Effector memory CD4-positive, alpha-beta T cell (primary cell): ENCODE measurements at regions not wholly inside any gene's neighbourhood (a gene's known extent, or its start where the extent isn't known, plus 50 kb on each side); places are given as distances from the start of the nearest gene placed in this dataset.

ENCODE experiments used
- DNase-seq, 3 donors: peaks; one replicate each; pipeline ENCODE4 v3.0.0-alpha.2; 2020
- H3K27ac ChIP-seq: 2 replicates; pipeline ENCODE4 v1.7.0; 2013; ENCODE audit warnings: mild to moderate bottlenecking, low read length, moderate library complexity; ENCODE audit not compliant: insufficient read depth, poor library complexity, severe bottlenecking
- H3K27me3 ChIP-seq: replicated peaks from 2 replicates; pipeline ENCODE4 v1.7.0; 2013; ENCODE audit warnings: mild to moderate bottlenecking, low read length; ENCODE audit not compliant: insufficient read depth, control insufficient read depth, poor library complexity, severe bottlenecking
- H3K36me3 ChIP-seq: 2 replicates; pipeline ENCODE4 v1.7.0; 2013; ENCODE audit warnings: mild to moderate bottlenecking, low read length, moderate library complexity; ENCODE audit not compliant: control insufficient read depth, insufficient read depth
- H3K4me1 ChIP-seq: 2 replicates; pipeline ENCODE4 v1.7.0; 2013; ENCODE audit warnings: low read length, mild to moderate bottlenecking; ENCODE audit not compliant: control insufficient read depth, insufficient read depth, poor library complexity, severe bottlenecking
- H3K4me3 ChIP-seq: 2 replicates; pipeline ENCODE4 v1.7.0; 2013; ENCODE audit warnings: low read length, low read depth, mild to moderate bottlenecking; ENCODE audit not compliant: insufficient read depth, poor library complexity, severe bottlenecking
- H3K9me3 ChIP-seq: 2 replicates; pipeline ENCODE4 v1.7.0; 2013; ENCODE audit warnings: mild to moderate bottlenecking, low read length, moderate library complexity; ENCODE audit not compliant: control insufficient read depth

DNA sequence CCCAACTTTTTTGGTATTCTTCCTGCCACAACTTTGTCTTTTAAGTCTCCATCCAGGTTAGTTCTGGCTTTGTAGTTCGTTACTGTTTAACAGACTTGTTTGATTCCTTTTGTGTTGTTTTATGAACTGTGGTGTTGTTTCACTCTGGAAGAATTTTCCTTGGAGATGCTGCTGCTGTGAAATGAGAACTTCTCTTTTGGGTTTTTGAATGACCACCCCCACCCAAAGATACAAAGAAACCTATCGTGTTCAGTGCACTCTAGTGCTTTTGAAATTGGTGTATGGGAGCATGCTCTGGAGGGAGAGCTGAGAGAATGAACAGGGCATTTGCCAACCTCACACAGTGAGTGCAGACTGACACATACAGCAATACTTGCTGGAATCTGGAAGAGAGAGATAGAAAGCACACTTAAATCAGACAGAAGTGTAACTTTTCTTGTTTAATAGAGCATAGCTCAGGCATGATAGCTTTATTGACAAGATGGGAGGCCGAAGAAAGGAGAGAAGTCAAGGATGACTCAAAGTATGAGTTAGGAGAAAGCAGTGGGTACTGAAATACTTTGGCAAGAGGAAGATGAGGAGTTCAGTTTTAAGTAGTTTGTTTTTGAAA, 293.1 kb downstream of the SOX4 start:
- Histone ChIP-seq H3K27me3 (no peaks in the 10 kb centered on the region), H3K27ac (no peak overlapping the region), H3K4me1 (no peaks in the 10 kb centered on the region), H3K9me3 (no peaks in the 10 kb centered on the region), H3K4me3 (no peak overlapping the region), H3K36me3 (no peaks in the 10 kb centered on the region)
- DNase-seq: no peak

DNA sequence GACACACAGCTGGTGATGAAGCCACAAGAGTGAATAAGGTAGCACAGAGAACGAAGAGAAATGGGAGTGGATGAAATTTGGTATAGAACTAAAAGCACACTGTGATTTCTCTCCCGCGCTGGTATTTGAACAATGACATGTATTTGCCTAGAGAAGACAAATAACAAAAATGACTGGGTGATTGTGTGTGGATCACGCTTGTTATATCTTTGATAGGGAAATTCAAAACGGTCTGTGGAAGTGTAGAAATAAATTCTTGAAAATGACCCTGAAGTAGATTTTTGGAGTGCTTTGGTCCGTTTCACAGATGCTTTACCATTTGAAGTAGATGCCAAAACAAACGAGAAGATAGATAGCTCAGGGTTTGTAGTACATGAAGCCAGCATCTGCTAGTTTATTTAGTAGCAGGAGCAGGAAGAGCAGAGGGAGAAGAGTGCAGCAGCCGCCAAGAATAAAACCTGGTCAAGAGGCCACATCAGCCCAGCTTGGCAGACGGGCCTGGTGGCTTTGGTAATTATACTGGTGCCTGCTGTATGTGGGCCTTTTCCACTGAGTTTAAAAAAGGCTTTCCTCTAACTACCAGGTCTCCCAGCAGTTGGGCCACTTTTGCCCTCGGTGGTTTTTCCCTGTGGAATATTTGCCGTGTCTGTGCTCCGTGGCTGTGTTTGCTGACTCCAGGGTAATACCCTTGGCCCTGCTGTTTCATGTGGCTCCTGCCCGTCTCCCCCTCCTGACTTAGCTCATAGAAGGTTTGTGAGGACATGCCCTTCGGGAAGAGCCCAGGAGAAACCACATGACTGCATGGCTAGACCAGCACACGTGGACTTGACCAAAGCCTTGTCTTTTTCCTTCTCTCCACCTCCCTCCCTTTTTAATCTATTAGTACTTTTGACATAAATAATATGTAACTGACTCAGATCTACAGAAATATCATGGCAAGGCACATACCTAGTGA, 294.0 kb downstream of the SOX4 start:
- DNase-seq: no peak
- H3K9me3 ChIP-seq: no peaks in the 10 kb centered on the region
- H3K36me3 ChIP-seq: no peaks in the 10 kb centered on the region
- H3K4me3 ChIP-seq: no peak overlapping the region
- no peaks in the 10 kb centered on the region for H3K4me1 ChIP-seq
- no peak overlapping the region for H3K27ac ChIP-seq
- no peaks in the 10 kb centered on the region for H3K27me3 ChIP-seq

DNA sequence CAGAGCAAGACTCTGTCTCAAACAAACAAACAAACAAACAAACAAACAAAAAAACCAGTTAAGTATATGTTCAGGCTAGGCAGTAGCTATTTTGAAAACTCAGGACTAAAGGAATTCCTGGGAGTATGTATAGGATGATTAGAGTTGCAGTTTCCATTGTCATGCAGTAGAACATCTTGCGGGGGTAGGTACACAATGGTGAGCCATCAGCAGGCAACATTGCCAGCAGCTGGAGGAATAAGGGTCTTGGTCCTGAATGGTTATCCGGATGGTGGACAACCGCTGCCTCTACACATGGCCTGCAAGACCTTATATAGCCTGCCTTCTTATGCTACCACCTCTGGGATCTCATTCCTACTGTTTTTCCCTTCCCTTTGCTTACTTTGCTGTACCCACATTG, 297.5 kb downstream of the SOX4 start:
- no peaks in the 10 kb centered on the region for H3K4me1 ChIP-seq
- no peaks in the 10 kb centered on the region for H3K36me3 ChIP-seq
- no peaks in the 10 kb centered on the region for H3K27me3 ChIP-seq
- no peak overlapping the region for H3K27ac ChIP-seq
- no peak for DNase-seq
- no peak overlapping the region for H3K4me3 ChIP-seq
- H3K9me3 ChIP-seq: no peaks in the 10 kb centered on the region

DNA sequence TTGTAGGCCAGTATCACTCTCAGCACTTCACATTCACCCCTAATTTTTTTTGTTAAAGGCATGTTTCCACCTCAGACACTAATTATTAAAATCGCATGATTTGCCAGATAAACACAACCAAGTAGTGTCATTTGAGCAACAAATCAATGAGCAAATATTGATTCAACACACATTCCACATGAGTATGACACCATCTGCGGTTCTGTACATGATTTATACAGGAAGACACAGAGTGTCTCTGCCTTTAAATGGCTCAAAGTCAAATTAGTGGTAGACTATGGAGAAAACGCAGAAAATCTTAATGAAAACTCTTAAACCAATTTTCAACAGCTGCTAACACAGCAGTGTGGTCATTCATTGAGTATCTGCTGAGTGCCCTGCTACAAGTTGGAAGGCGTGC, 300.2 kb downstream of the SOX4 start:
- no peak for DNase-seq
- no peaks in the 10 kb centered on the region for H3K9me3 ChIP-seq
- H3K36me3 ChIP-seq: no peaks in the 10 kb centered on the region
- H3K27ac ChIP-seq: no peak overlapping the region
- no peaks in the 10 kb centered on the region for H3K27me3 ChIP-seq
- no peak overlapping the region for H3K4me3 ChIP-seq
- no peaks in the 10 kb centered on the region for H3K4me1 ChIP-seq

DNA sequence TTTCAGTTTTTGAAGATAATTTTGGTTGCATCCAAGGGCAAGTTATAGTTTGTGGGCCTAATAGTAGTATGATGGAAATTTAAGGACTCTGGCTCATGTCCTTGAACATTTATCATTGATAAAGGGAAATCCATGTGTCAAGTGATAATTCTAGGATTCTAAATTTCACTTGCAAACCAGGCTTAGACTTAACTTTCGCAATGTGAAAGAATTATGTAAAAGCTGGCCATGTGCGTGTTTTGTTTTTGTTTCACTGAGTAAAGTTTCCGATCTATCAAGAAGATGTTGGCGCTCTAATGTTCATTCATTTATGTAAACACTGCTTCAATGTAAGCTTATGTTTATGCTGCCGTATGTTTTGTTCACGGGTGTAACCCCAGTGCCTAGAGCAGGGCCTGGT, 302.0 kb downstream of the SOX4 start:
- H3K4me1 ChIP-seq: no peaks in the 10 kb centered on the region
- DNase-seq: no peak

DNA sequence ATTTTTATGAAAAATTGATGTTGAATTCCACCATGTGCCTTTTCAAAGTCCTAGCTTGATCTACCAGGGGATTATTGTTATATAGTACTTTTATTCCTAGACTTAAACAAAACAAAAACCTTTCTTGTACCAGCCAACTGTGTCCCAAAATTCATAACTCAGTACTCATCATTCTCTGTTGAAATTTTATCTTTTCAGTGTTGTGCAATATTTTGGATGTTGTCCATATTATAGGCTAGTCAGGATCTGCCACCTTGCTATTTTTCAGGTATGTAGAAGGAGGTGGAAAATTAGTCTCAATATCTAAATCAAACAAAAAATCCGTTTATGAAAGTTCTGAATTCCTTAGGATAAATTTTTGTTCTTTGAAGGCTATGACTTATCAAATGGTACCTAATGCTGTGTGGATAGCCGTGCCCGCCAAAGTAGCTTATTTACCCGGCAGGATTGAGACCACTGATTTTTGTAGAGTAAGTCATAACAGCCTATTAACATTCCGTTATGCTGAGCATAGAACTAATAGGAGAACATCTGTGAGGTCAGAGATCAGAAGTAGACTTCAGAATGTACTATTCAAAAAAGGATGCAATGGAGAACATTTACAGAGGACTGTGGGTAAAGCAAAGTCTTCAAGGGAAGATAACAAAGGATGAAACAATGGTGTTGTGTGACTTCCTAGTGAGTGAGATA, 304.7 kb downstream of the SOX4 start:
- H3K4me3 ChIP-seq: no peak overlapping the region
- no peaks in the 10 kb centered on the region for H3K27me3 ChIP-seq
- H3K4me1 ChIP-seq: no peaks in the 10 kb centered on the region
- H3K9me3 ChIP-seq: no peaks in the 10 kb centered on the region
- no peak overlapping the region for H3K27ac ChIP-seq
- no peaks in the 10 kb centered on the region for H3K36me3 ChIP-seq
- no peak for DNase-seq

More for the DNA sequence above, 302.0 kb downstream of the SOX4 start:
- no peaks in the 10 kb centered on the region for H3K9me3 ChIP-seq
- no peak overlapping the region for H3K4me3 ChIP-seq
- H3K27me3 ChIP-seq: no peaks in the 10 kb centered on the region
- no peak overlapping the region for H3K27ac ChIP-seq
- no peaks in the 10 kb centered on the region for H3K36me3 ChIP-seq

DNA sequence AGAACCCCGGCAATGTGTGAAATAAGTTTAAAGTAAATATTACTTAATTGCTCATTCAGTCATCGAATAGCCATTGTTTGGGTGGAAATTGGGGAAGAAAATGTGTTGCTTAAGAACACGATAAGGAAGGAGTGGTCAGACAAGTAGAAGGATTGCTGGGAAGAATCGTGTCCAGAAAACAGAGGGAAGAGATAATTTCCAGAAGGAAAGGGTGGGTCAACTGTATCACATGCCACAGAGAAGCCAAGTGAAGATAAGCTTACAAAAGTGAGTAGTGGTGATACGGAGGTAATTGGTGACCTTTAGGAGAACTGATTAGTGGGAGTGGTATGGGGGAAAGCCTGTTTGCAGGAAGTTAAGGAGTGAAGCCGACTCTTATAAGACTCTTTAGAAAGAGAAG, 306.2 kb downstream of the SOX4 start:
- no peak overlapping the region for H3K4me3 ChIP-seq
- DNase-seq: no peak
- H3K9me3 ChIP-seq: no peaks in the 10 kb centered on the region
- H3K4me1 ChIP-seq: no peaks in the 10 kb centered on the region
- H3K27ac ChIP-seq: no peak overlapping the region
- no peaks in the 10 kb centered on the region for H3K36me3 ChIP-seq
- H3K27me3 ChIP-seq: no peaks in the 10 kb centered on the region

DNA sequence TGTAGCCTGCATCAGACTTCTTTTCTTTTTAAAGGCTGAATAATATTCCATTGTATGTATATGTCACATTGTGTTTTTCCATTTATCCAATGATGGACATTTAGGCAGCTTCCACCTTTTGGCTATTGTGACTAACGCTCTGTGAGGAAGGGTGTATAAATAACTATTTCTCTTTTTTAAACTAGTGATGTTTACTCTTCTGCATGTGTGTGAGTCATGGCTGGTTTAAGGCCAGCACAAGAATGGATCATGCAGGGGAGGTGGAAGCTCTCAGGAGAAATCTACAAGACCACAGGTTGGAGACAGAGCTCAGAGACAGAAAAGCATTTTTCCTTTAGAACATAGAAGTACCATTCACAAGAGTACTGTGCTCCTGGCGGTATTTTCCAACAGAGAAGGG, 307.2 kb downstream of the SOX4 start:
- H3K4me1 ChIP-seq: no peaks in the 10 kb centered on the region
- DNase-seq: no peak
- H3K27ac ChIP-seq: no peak overlapping the region
- H3K27me3 ChIP-seq: no peaks in the 10 kb centered on the region
- H3K9me3 ChIP-seq: no peaks in the 10 kb centered on the region
- no peak overlapping the region for H3K4me3 ChIP-seq
- H3K36me3 ChIP-seq: no peaks in the 10 kb centered on the region

DNA sequence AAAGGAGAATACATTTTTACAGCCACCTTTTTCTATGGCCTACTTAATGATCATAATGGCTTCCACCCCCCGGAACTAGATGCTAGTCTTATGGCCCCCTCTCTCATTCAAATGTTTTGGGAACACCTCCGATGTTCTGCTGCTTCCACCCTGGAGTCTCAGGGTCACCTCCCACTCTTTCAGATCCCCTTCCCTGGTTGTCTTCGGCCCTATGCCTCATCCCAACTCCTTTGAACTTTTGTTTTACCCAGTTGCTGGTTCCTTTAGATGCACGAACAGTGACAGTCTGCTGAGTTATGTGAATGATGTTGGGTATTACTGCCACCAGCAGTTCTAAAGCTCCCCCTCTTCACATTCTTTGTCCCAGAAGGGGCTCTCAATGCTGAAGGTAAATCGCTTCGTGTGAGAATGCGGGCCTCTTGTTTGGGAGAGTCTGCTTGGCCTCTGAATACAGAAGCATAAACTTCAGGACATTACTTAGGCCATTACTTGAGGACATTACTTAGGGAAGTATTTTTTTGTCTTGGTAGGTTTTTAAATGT, 309.1 kb downstream of the SOX4 start:
- H3K4me3 ChIP-seq: no peak overlapping the region
- H3K27ac ChIP-seq: no peak overlapping the region
- no peaks in the 10 kb centered on the region for H3K36me3 ChIP-seq
- no peaks in the 10 kb centered on the region for H3K27me3 ChIP-seq
- no peak for DNase-seq
- H3K4me1 ChIP-seq: no peaks in the 10 kb centered on the region
- H3K9me3 ChIP-seq: no peaks in the 10 kb centered on the region

DNA sequence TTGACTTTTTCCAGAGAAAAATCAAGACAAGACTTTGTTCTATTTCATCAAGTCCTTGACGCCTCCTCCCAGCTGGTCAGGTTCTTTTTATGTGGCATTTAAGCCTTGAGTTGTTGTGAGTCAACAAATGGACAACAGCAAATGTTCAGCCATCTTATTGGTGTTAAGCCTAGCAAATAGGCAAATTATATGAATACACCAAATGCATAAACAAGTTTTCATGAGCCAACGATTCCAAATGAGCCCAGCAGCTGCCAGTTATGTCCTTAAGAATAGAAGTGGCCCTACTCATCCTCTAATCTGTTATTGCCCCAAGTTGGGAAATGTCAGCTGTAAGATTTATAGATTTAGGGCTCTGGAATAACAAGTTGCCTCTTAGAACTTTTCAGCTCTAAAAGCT, 312.0 kb downstream of the SOX4 start:
- no peak for DNase-seq
- Histone ChIP-seq H3K4me1 (no peaks in the 10 kb centered on the region), H3K4me3 (no peak overlapping the region), H3K27me3 (no peaks in the 10 kb centered on the region), H3K9me3 (no peaks in the 10 kb centered on the region), H3K27ac (no peak overlapping the region), H3K36me3 (no peaks in the 10 kb centered on the region)
